H1 (cell line): ENCODE measurements at regions not wholly inside any gene's neighbourhood (a gene's known extent, or its start where the extent isn't known, plus 50 kb on each side); places are given as distances from the start of the nearest gene placed in this dataset.

Experiments used
- CTCF ChIA-PET: fragments of 300-600 bp; sonication (Branson Sonifier 250); formaldehyde crosslinking; loops from one replicate; lab custom pipeline; 2021; ENCODE audit not compliant: partially characterized antibody; lab: Charles Lee
- POLR2A ChIA-PET: fragments of 300-600 bp; sonication (Branson Sonifier 250); formaldehyde crosslinking; loops from one replicate; lab custom pipeline; 2021; ENCODE audit warnings: inconsistent platforms; ENCODE audit not compliant: partially characterized antibody; lab: Charles Lee
- DNase-seq, 2 experiments: peaks; one replicate each; pipeline versions ENCODE4 v3.0.0 to v3.0.0-alpha.2; 2010 to 2022; ENCODE audit warnings: low spot score in 2 of 2, low read depth in 1 of 2, mixed read lengths in 1 of 2
- FAIRE-seq: peaks from 2 replicates; lab custom pipeline; 2011; peaks lifted over from hg19 to GRCh38; lab: Jason Lieb, UNC
- H2AFZ ChIP-seq: 2 replicates; pipeline ENCODE4 v1.8.1; 2012; ENCODE audit warnings: low read length, inconsistent platforms
- H2AK5ac ChIP-seq: 2 replicates; pipeline ENCODE4 v1.6.1; 2013; ENCODE audit warnings: low read depth, low read length
- H2BK120ac ChIP-seq: replicated peaks from 2 replicates; pipeline ENCODE3; 2013; ENCODE audit warnings: low read depth, low read length, inconsistent platforms
- H2BK12ac ChIP-seq: 2 replicates; pipeline ENCODE4 v1.6.1; 2013; ENCODE audit warnings: low read depth, low read length
- H2BK15ac ChIP-seq: 2 replicates; pipeline ENCODE4 v1.6.1; 2013; ENCODE audit warnings: low read length
- H2BK20ac ChIP-seq: 2 replicates; pipeline ENCODE4 v1.6.1; 2013; ENCODE audit warnings: low read length
- H2BK5ac ChIP-seq: 2 replicates; pipeline ENCODE4 v1.6.1; 2013; ENCODE audit warnings: low read depth, low read length
- H3K14ac ChIP-seq: 2 replicates; pipeline ENCODE4 v1.6.1; 2013; ENCODE audit warnings: inconsistent platforms; ENCODE audit not compliant: insufficient read length
- H3K18ac ChIP-seq: 2 replicates; pipeline ENCODE4 v1.6.1; 2013; ENCODE audit warnings: low read length; ENCODE audit errors: extremely low read depth
- H3K23ac ChIP-seq: 2 replicates; pipeline ENCODE4 v1.6.1; 2013; ENCODE audit warnings: inconsistent platforms; ENCODE audit not compliant: insufficient read length
- H3K23me2 ChIP-seq: 2 replicates; pipeline ENCODE4 v1.6.1; 2013; ENCODE audit warnings: low read depth, low read length
- H3K27ac ChIP-seq: 2 replicates; pipeline ENCODE4 v1.6.1; 2011; ENCODE audit warnings: low read depth, low read length, inconsistent platforms
- H3K27me3 ChIP-seq, 4 experiments: replicated peaks in 1 of 4; 1 replicate in 1 of 4; 2 replicates in 3 of 4; pipeline versions ENCODE4 v1.6.1 to v1.8.1; 2011 to 2013; ENCODE audit warnings: low read length in 3 of 4, mild to moderate bottlenecking in 3 of 4, inconsistent platforms in 2 of 4, mixed read lengths in 2 of 4, moderate library complexity in 1 of 4; ENCODE audit not compliant: control insufficient read depth in 3 of 4, insufficient read depth in 3 of 4; ENCODE audit errors: extremely low read depth in 1 of 4
- H3K36me3 ChIP-seq, 4 experiments: 2 replicates each; pipeline versions ENCODE4 v1.6.1 to v1.8.1; 2011 to 2013; ENCODE audit warnings: mild to moderate bottlenecking in 4 of 4, low read length in 3 of 4, moderate library complexity in 2 of 4, control low read depth in 1 of 4, inconsistent platforms in 1 of 4; ENCODE audit not compliant: insufficient read depth in 4 of 4, control insufficient read depth in 2 of 4
- H3K4ac ChIP-seq: replicated peaks from 2 replicates; pipeline ENCODE3; 2013; ENCODE audit warnings: low read length, low read depth, mixed read lengths, inconsistent platforms; ENCODE audit not compliant: insufficient read length
- H3K4me1 ChIP-seq, 4 experiments: replicated peaks in 1 of 4; 1 replicate in 1 of 4; 2 replicates in 3 of 4; pipeline versions ENCODE4 v1.6.1 to v1.8.1; 2011 to 2013; ENCODE audit warnings: low read length in 3 of 4, inconsistent platforms in 2 of 4, mixed read lengths in 1 of 4; ENCODE audit not compliant: insufficient read depth in 4 of 4, control insufficient read depth in 3 of 4
- H3K4me2 ChIP-seq, 2 experiments: 2 replicates each; pipeline versions ENCODE4 v1.6.1 to v1.8.1; 2011 to 2013; ENCODE audit warnings: low read depth in 2 of 2, low read length in 2 of 2, control low read depth in 1 of 2, inconsistent platforms in 1 of 2, mild to moderate bottlenecking in 1 of 2; ENCODE audit not compliant: insufficient read depth in 1 of 2
- H3K4me3 ChIP-seq, 4 experiments: fragments of 200-600, 300-600 bp in 1 of 4; sonication (generic), shearing (Covaris generic), sonication (Bioruptor Twin) in 1 of 4; 2 replicates each; pipeline versions ENCODE4 v1.5.1 to v1.8.1; 2011 to 2016; ENCODE audit warnings: low read length in 4 of 4, low read depth in 3 of 4, control low read depth in 2 of 4, inconsistent platforms in 2 of 4, mild to moderate bottlenecking in 2 of 4, mixed read lengths in 1 of 4, moderate library complexity in 1 of 4; ENCODE audit not compliant: insufficient read depth in 2 of 4; ENCODE audit errors: extremely low read depth in 1 of 4
- H3K56ac ChIP-seq: replicated peaks from 2 replicates; pipeline ENCODE3; 2013; ENCODE audit warnings: low read depth, mild to moderate bottlenecking, mixed read lengths, low read length, inconsistent platforms; ENCODE audit not compliant: insufficient read length
- H3K79me1 ChIP-seq: 2 replicates; pipeline ENCODE4 v1.6.1; 2013; ENCODE audit warnings: low read depth, low read length, control low read depth
- H3K79me2 ChIP-seq, 2 experiments: 2 replicates each; pipeline versions ENCODE4 v1.6.1 to v1.8.1; 2012 to 2013; ENCODE audit warnings: low read length in 2 of 2, mild to moderate bottlenecking in 2 of 2, inconsistent platforms in 1 of 2; ENCODE audit not compliant: insufficient read depth in 2 of 2, control insufficient read depth in 1 of 2
- H3K9ac ChIP-seq, 4 experiments: replicated peaks in 1 of 4; 1 replicate in 1 of 4; 2 replicates in 3 of 4; pipeline versions ENCODE4 v1.6.1 to v1.8.1; 2011 to 2013; ENCODE audit warnings: low read depth in 3 of 4, low read length in 3 of 4, control low read depth in 2 of 4, mild to moderate bottlenecking in 2 of 4, moderate library complexity in 2 of 4, inconsistent platforms in 1 of 4; ENCODE audit errors: extremely low read depth in 1 of 4
- H3K9me3 ChIP-seq, 2 experiments: 2 replicates each; pipeline versions ENCODE4 v1.6.1 to v1.8.1; 2012 to 2013; ENCODE audit warnings: mild to moderate bottlenecking in 2 of 2, moderate library complexity in 2 of 2, control low read depth in 1 of 2, inconsistent platforms in 1 of 2, low read depth in 1 of 2, low read length in 1 of 2, mixed read lengths in 1 of 2; ENCODE audit not compliant: insufficient read depth in 2 of 2
- H4K20me1 ChIP-seq, 2 experiments: replicated peaks in 1 of 2; 2 replicates each; pipeline versions ENCODE3 to v1.8.1; 2011 to 2013; ENCODE audit warnings: inconsistent platforms in 2 of 2, low read length in 2 of 2, mild to moderate bottlenecking in 1 of 2; ENCODE audit not compliant: insufficient read depth in 2 of 2, control insufficient read depth in 1 of 2
- H4K5ac ChIP-seq: 2 replicates; pipeline ENCODE4 v1.6.1; 2013; ENCODE audit warnings: low read length, low read depth, mixed read lengths, inconsistent platforms; ENCODE audit not compliant: insufficient read length
- H4K8ac ChIP-seq: 2 replicates; pipeline ENCODE4 v1.8.0; 2013; ENCODE audit warnings: mild to moderate bottlenecking, moderate library complexity, low read length, inconsistent platforms; ENCODE audit not compliant: insufficient read depth; ENCODE audit errors: extremely low read depth
- H4K91ac ChIP-seq: replicated peaks from 2 replicates; pipeline ENCODE3; 2013; ENCODE audit warnings: low read length, mixed read lengths, inconsistent platforms; ENCODE audit not compliant: insufficient read length
- ATF2 ChIP-seq: IDR thresholded peaks from 2 replicates; pipeline ENCODE4 v1.6.1; 2012; ENCODE audit warnings: low read length, inconsistent platforms
- E2F6 ChIP-seq: IDR thresholded peaks from 2 replicates; pipeline ENCODE4 v1.6.1; 2012; ENCODE audit warnings: inconsistent platforms
- KDM4A ChIP-seq: IDR thresholded peaks from one replicate; pipeline ENCODE4 v1.7.1; 2012; ENCODE audit warnings: low read depth, mild to moderate bottlenecking, moderate library complexity, low read length, inconsistent platforms; ENCODE audit not compliant: severe bottlenecking
- KDM5A ChIP-seq: fragments of 200-600 bp; IDR thresholded peaks from 2 replicates; pipeline ENCODE4 v1.7.1; 2012; ENCODE audit warnings: mild to moderate bottlenecking, low read length, inconsistent platforms, mixed read lengths
- PHF8 ChIP-seq: fragments of 200-600 bp; sonication (generic); conservative IDR thresholded peaks from 2 replicates; pipeline ENCODE4 v1.7.1; 2012; ENCODE audit warnings: low read depth, mild to moderate bottlenecking, inconsistent platforms, low read length, moderate library complexity
- RAD21 ChIP-seq, 2 experiments: IDR thresholded peaks in 1 of 2; conservative IDR thresholded peaks in 1 of 2; 2 replicates each; pipeline ENCODE4 v1.6.1; 2011; ENCODE audit warnings: low read depth in 2 of 2, low read length in 2 of 2, improper control_type of control experiment in 1 of 2, inconsistent platforms in 1 of 2, mild to moderate bottlenecking in 1 of 2, moderate library complexity in 1 of 2
- SAP30 ChIP-seq: fragments of 300-600 bp; sonication (generic); IDR thresholded peaks from 2 replicates; pipeline ENCODE4 v1.7.1; 2012; ENCODE audit warnings: low read length, moderate library complexity, mild to moderate bottlenecking, inconsistent platforms; ENCODE audit not compliant: insufficient read depth, insufficient replicate concordance
- SIX5 ChIP-seq: IDR thresholded peaks from 2 replicates; pipeline ENCODE4 v1.6.1; 2011; ENCODE audit warnings: mild to moderate bottlenecking, low read depth, low read length
- SRF ChIP-seq: IDR thresholded peaks from 2 replicates; pipeline ENCODE4 v1.6.1; 2011; ENCODE audit warnings: mild to moderate bottlenecking, low read depth, low read length, moderate library complexity
- TCF12 ChIP-seq: IDR thresholded peaks from 2 replicates; pipeline ENCODE4 v1.6.1; 2011; ENCODE audit warnings: low read depth, mild to moderate bottlenecking, low read length
- WGBS, 2 experiments: shearing (Covaris generic) in 1 of 2; methylation state at CpG; one replicate each; pipeline versions ENCODE4 v1.1.6 to v1.1.7; 2013 to 2015; ENCODE audit warnings: low lambda C conversion rate in 2 of 2, mixed read lengths in 2 of 2, inconsistent platforms in 1 of 2, low coverage in 1 of 2, missing lambda C conversion rate in 1 of 2; ENCODE audit not compliant: insufficient replicate concordance in 2 of 2, insufficient coverage in 1 of 2, insufficient read length in 1 of 2; ENCODE audit errors: extremely low coverage in 1 of 2, missing lambda C conversion rate in 1 of 2; 5-methylcytosine and 5-hydroxymethylcytosine counted together

- Histone ChIP-seq H3K4ac (no peak overlapping the region), H4K20me1 (no peaks in the 10 kb centered on the region), H2AK5ac (no peak overlapping the region), H3K14ac (no peak overlapping the region), H3K4me1 (no peaks in the 10 kb centered on the region; a peak in 1 of 7 replicates), H3K4me3 (no peak overlapping the region), H4K8ac (no peak overlapping the region), H2BK20ac (no peak overlapping the region), H2BK12ac (no peak overlapping the region), H3K23ac (no peak overlapping the region), H3K23me2 (no peaks in the 10 kb centered on the region), H3K36me3 (no peaks in the 10 kb centered on the region), H3K79me1 (no peaks in the 10 kb centered on the region), H3K56ac (no peak overlapping the region), H3K9ac (no peak overlapping the region), H3K79me2 (no peaks in the 10 kb centered on the region), H2AFZ (no peak overlapping the region), H2BK15ac (no peak overlapping the region), H2BK5ac (no peak overlapping the region), H3K9me3 (no peaks in the 10 kb centered on the region), H3K4me2 (no peak overlapping the region), H3K27me3 (no peaks in the 10 kb centered on the region), H4K91ac (no peak overlapping the region), H2BK120ac (no peak overlapping the region), H3K27ac (no peak overlapping the region), H4K5ac (no peak overlapping the region), H3K18ac (no peak overlapping the region)
- TF ChIP-seq KDM4A (no peak), SIX5 (no peak), TCF12 (no peak), E2F6 (no peak), SRF (no peak), PHF8 (no peak), SAP30 (no peak), ATF2 (no peak), RAD21 (IDR thresholded peaks at IDR 0.05 in 1 of 2, conservative IDR thresholded peaks at IDR 0.05 in 1 of 2; ENCODE audit: low read depth in 2 of 2, low read length in 2 of 2) (no peak), KDM5A (no peak)
- WGBS, 2 experiments = 95% methylated on average over 1 of the region's 1 CpG; no CpG with 5 or more reads in 1 of the 2 experiments
- CTCF ChIA-PET = interaction anchor here (1.7 kb wide), 1 partner anchor 27 kb away, joined by 5 read pairs; no protein-coding TSS in a partner anchor
- DNase-seq (no peak), FAIRE-seq (no peak)
- POLR2A ChIA-PET = no interaction called here
Measured at GRCh38 chr2:22600999-22601398, 784.0 kb upstream of the KLHL29 start.
